NCI-H774 (cell line): ENCODE measurements at regions not wholly inside any gene's neighbourhood (a gene's known extent, or its start where the extent isn't known, plus 50 kb on each side); places are given as distances from the start of the nearest gene placed in this dataset.
"Not testable (repeated sequence)": the region's sequence is repeated elsewhere in the genome, so short reads cannot be mapped to it uniquely, and the experiment has no call there.

Experiments used
- DNase-seq: peaks from one replicate; lab custom pipeline; 2025; lab: John Stamatoyannopoulos, UW

GRCh38 chr5:42242881-42243485, 180.3 kb upstream of the GHR start:
- DNase-seq: no peak

DNA sequence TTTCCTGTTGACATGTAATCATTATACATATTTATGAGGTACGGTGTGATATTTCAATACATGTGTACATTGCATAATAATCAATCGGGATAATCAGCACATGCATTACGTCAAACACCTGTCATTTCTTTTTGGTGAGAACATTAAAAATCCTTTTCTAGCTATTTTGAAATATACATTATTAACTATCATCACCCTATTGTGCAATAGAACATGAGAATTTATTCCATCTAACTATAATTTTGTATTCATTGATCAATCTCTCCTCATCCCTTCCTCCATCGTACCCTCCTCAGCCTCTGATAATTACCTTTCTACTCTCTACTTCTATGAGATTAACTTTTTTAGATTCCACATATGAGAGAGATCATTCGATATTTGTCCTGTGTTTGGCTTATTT, 170.9 kb upstream of the GHR start:
- no peak for DNase-seq

GRCh38 chr5:42259914-42260313, 163.3 kb upstream of the GHR start:
- DNase-seq: not testable (repeated sequence)

- no peak for DNase-seq
Observed at GRCh38 chr5:42267091-42267490, 156.1 kb upstream of the GHR start.

GRCh38 chr5:42268170-42268569, 155.1 kb upstream of the GHR start:
- not testable (repeated sequence) for DNase-seq

- DNase-seq: no peak
Observed at GRCh38 chr5:42268630-42269029, 154.6 kb upstream of the GHR start.

DNA sequence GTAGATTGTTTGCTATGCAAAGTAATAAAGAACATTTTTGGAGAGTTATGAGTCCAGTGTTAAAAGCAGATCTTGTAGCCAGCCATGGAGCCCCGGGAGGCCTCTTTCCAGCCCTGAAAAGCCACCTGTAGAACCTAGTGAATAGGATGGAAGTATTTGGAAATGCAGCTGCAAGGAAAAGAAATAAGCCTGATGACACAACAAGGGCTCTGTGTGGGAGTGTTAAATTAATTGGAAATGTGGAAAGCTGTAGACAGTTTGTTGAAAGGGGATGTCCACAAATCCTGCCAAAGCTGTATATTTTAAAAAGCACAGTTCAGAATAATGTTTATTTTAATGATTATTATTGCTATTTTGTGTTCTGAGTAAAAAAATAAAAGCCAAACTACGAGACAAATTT, 152.5 kb upstream of the GHR start:
- DNase-seq: no peak

- DNase-seq: no peak
Observed at GRCh38 chr5:42274913-42275312, 148.3 kb upstream of the GHR start.

- no peak for DNase-seq
Observed at GRCh38 chr5:42277293-42277692, 145.9 kb upstream of the GHR start.

DNA sequence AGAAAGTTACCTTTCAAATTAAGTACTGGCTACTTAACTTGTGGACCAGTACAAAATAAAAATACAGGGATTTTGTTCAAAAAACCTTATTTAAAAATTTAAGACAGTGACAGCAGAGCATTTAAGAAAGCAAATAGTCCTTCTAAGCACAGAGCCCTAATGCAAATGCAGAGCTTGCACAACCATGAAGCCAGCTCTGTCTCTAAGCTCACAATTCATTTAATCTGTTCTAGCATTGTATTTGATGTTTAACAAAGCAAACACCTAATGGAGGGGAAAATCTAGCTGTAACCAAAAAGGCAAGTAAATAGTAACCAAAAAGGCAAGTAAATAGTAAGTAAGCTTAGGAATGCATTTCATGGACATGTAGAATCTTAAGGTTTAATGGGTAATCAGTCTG, 138.7 kb upstream of the GHR start:
- DNase-seq: no peak

- DNase-seq: no peak
Observed at GRCh38 chr5:42285230-42285629, 138.0 kb upstream of the GHR start.

DNA sequence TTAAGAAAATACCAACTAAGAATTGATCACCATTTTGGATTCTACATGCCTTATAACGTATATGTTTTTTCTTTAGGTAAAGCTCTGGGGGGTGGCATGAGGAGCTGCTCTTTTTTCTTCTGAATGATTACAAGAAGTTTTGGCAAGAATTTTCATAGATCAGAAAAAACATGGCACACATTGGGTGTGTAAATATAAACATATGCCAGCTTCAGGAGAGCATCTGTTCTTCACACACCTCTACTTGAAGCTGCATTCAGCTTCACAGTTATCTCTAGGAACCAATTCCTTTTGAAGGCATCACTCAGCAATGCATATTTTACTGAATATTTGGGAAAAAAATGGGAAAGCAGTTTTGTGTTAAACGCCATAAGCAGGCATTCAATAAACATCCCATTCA, 122.7 kb upstream of the GHR start:
- no peak for DNase-seq

DNA sequence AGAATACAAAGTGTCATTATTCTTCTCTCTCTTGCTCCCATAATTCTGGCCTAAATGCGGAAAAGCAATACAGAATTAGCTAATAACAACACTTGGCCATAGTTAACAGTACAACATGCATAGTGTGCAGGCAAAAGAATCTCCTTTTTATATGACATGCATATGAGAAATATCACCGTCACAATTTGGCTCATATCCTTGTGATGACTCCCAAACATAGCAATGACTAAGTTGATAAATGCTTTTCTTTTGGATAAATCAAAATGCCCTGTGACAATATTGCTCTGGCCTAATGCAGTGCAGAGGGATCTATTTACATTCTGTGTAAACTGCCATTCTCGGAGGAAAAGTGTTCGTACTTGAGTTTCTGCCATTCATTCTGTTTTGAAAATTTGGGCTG, 121.9 kb upstream of the GHR start:
- DNase-seq: no peak

GRCh38 chr5:42302186-42302585, 121.1 kb upstream of the GHR start:
- no peak for DNase-seq

- no peak for DNase-seq
Observed at GRCh38 chr5:42306287-42306686, 117.0 kb upstream of the GHR start.

GRCh38 chr5:42309865-42310264, 113.4 kb upstream of the GHR start:
- no peak for DNase-seq

GRCh38 chr5:42315214-42315613, 108.0 kb upstream of the GHR start:
- no peak for DNase-seq

DNA sequence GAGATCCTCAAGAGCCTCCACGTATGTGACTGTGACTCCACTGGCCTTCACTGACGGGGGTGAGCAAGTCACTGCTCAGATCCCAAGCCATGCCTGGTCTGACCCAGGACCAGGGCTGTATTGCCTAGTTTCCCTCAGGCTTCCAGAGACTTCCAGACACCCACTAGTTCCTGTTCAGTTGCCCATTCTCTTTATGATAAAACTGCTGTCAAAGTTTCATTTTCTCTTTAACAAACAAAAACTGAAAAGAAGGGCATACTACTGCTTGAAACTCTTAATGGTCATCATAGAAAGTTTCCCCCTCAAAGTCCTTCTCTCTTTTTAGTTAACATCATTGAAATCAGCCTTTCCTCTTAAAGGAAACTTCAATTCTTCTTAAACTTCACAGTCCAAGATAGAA, 105.7 kb upstream of the GHR start:
- no peak for DNase-seq

GRCh38 chr5:42319546-42319945, 103.7 kb upstream of the GHR start:
- not testable (repeated sequence) for DNase-seq

GRCh38 chr5:42321785-42322184, 101.5 kb upstream of the GHR start:
- no peak for DNase-seq

DNA sequence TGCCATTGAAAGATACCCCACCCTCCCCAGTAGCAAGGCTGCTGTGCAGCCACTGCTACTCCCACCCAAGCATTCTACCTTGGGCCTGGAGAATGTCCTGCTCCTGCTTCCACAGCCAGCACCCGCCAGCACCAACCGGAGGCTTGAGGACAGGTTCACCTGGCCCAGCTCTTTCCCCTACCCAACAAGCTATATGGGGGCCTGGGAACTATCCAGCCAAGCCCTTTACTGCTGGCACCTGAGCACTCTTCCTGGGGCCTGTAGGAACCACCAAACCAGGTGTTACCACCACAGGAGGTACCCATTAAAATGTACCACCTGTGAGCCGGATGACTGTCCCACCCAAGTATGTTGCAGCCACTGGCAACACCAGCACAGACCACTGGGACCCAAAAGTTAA, 86.1 kb upstream of the GHR start:
- DNase-seq: no peak

- DNase-seq: no peak
Observed at GRCh38 chr5:42337607-42338006, 85.6 kb upstream of the GHR start.

DNA sequence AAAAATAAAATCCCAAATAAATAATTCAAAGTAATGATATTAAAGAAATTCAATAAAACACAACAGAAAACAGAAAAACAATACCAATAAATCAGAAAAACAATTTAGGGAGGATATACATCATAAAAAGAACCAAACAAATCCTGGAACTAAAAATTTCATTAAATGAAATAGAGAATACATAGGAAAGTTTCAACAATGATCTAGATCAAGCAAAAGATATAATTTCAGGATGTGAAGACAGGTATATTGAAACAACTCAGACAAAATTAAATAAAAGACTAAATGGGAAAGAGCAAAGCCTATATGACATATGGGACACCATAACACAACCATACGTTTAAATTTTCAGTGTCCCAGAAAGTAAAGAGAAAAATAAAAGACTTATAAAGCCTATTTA, 85.1 kb upstream of the GHR start:
- no peak for DNase-seq

- DNase-seq: no peak
Observed at GRCh38 chr5:42349163-42349562, 74.1 kb upstream of the GHR start.

- DNase-seq: no peak
Observed at GRCh38 chr5:42351956-42352355, 71.3 kb upstream of the GHR start.
